ENCODE measurements at regions not wholly inside any gene's neighbourhood (a gene's known extent, or its start where the extent isn't known, plus 50 kb on each side); places are given as distances from the start of the nearest gene placed in this dataset.

DNA sequence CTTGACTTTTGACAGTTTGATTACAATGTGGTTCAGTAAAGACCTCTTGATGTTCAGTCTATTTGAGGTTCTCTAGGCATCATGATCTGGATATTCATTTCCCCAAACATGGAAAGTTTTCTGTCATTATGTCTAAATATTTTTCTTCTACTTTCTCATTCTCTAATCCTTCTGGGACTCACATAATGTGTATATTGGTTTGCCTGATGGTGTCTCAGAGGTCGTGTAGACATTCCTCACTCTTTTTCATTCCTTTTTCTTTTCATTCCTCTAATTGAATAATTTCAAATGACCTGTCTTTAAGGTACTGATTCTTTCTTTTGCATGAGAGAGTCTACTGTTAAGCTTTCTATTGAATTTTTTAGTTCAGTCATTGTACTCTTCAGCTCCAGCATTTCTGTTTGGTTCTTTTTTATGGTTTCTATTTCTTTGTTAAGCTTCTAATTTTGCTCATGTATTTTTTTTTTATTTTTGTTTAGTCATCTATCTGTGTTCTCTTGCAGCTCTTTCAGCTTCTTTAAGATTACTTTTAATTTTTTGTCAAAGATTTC lies 158.4 kb downstream of the GDAP2 start:
- Mint-ChIP-seq H3K4me1 (ENCODE audit: low read depth) (no peaks in the 10 kb centered on the region), H3K9me3 (peaks cover 42% of the 10 kb centered on the region), H3K27ac (no peak overlapping the region), H3K4me3 (ENCODE audit: low read depth) (no peak overlapping the region), H3K36me3 (ENCODE audit: low read depth) (peaks cover 4% of the 10 kb centered on the region), H3K27me3 (ENCODE audit: low read depth) (peaks cover 6% of the 10 kb centered on the region)
- intact Hi-C loops (cut with micrococcal nuclease): no loop called here
- DNase-seq (ENCODE audit: low spot score): no peak

GRCh38 chr1:117779364-117779763 lies 150.1 kb downstream of the GDAP2 start:
- H3K4me1 Mint-ChIP-seq (ENCODE audit: low read depth): no peaks in the 10 kb centered on the region
- no peaks in the 10 kb centered on the region for H3K36me3 Mint-ChIP-seq (ENCODE audit: low read depth)
- H3K9me3 Mint-ChIP-seq: no peaks in the 10 kb centered on the region
- no peak for DNase-seq (ENCODE audit: low spot score)
- intact Hi-C loops (cut with micrococcal nuclease): no loop called here
- no peak overlapping the region for H3K4me3 Mint-ChIP-seq (ENCODE audit: low read depth)
- H3K27ac Mint-ChIP-seq: no peak overlapping the region
- H3K27me3 Mint-ChIP-seq (ENCODE audit: low read depth): peaks cover 9% of the 10 kb centered on the region

GRCh38 chr1:117780687-117781475 lies 148.5 kb downstream of the GDAP2 start:
- DNase-seq (ENCODE audit: low spot score): no peak
- Mint-ChIP-seq H3K27me3 (ENCODE audit: low read depth) (peaks cover 13% of the 10 kb centered on the region), H3K36me3 (ENCODE audit: low read depth) (no peaks in the 10 kb centered on the region), H3K4me1 (ENCODE audit: low read depth) (peaks cover 4% of the 10 kb centered on the region), H3K27ac (no peak overlapping the region), H3K4me3 (ENCODE audit: low read depth) (no peak overlapping the region), H3K9me3 (no peaks in the 10 kb centered on the region)
- intact Hi-C loops (cut with micrococcal nuclease): no loop called here

DNA sequence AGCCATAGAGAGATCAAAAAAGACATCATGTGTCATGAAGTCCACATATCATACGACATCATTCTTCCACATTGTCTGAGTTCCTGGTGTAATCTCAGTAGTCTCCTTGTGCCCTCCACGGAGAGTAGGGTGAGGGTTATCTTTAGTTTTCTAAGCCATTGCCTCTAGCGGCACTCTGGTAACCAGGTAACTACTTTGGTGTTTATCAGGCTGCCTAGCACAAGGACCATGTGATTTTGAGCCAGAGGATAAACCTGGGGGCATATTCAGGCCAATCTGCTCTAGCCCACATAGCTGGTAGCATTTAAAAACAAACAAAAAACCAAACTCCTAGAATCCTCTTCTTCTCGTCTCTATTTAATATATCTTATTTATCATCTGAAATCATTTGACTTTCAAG lies 147.4 kb downstream of the GDAP2 start:
- Mint-ChIP-seq H3K27me3 (ENCODE audit: low read depth) (peaks cover 20% of the 10 kb centered on the region), H3K36me3 (ENCODE audit: low read depth) (no peaks in the 10 kb centered on the region), H3K9me3 (no peaks in the 10 kb centered on the region), H3K27ac (no peak overlapping the region), H3K4me3 (ENCODE audit: low read depth) (no peak overlapping the region), H3K4me1 (ENCODE audit: low read depth) (peaks cover 4% of the 10 kb centered on the region)
- no peak for DNase-seq (ENCODE audit: low spot score)
- intact Hi-C loops (cut with micrococcal nuclease): no loop called here

DNA sequence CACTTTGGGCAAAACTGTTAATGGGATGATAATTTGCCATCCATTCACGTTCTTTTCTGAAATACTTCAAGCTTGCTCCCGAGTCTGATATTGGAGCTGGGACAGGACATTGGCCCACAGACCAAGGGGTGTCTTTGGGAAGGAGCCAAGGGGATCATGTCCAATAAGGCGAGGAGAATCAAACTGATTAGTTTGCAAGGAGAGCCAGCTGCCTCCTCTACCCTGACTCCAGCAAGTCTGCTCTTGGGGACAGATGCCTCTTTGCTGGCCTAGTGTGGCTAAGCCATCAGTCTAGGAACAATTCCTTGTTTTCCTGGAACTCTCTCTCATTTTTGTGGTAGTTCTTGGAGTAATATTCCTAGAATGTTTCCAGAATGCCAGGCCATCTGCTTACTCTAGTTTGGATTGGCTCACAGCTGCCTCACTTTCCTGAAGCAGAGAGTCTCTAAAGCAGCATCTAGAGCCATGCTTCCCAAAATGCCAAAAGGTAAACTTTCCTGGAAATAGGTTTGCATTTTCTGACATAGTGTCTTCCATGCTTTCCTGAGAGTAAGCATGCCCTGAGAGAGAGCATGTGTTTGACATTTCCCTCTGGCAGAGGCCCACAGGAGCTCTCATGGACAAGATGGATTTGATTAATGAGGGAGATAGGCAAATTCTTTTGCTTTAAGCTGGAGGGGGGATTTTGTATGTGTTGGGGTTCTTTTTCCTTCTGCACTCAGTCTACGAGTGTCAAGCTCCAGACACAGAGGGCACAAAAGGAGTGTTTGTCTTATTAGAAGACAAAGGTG lies 145.6 kb downstream of the GDAP2 start:
- no peak for DNase-seq (ENCODE audit: low spot score)
- Mint-ChIP-seq H3K27me3 (ENCODE audit: low read depth) (peaks cover 19% of the 10 kb centered on the region), H3K36me3 (ENCODE audit: low read depth) (no peaks in the 10 kb centered on the region), H3K4me1 (ENCODE audit: low read depth) (peaks cover 4% of the 10 kb centered on the region), H3K9me3 (no peaks in the 10 kb centered on the region), H3K4me3 (ENCODE audit: low read depth) (no peak overlapping the region), H3K27ac (no peak overlapping the region)
- intact Hi-C loops (cut with micrococcal nuclease): no loop called here

- Mint-ChIP-seq H3K27me3 (ENCODE audit: low read depth) (peaks cover 16% of the 10 kb centered on the region), H3K4me1 (ENCODE audit: low read depth) (peaks cover 4% of the 10 kb centered on the region), H3K27ac (no peak overlapping the region), H3K9me3 (no peaks in the 10 kb centered on the region), H3K4me3 (ENCODE audit: low read depth) (no peak overlapping the region), H3K36me3 (ENCODE audit: low read depth) (no peaks in the 10 kb centered on the region)
- no peak for DNase-seq (ENCODE audit: low spot score)
- intact Hi-C loops (cut with micrococcal nuclease): no loop called here
These were observed 141.4 kb downstream of the GDAP2 start for GRCh38 chr1:117788014-117788413.

DNA sequence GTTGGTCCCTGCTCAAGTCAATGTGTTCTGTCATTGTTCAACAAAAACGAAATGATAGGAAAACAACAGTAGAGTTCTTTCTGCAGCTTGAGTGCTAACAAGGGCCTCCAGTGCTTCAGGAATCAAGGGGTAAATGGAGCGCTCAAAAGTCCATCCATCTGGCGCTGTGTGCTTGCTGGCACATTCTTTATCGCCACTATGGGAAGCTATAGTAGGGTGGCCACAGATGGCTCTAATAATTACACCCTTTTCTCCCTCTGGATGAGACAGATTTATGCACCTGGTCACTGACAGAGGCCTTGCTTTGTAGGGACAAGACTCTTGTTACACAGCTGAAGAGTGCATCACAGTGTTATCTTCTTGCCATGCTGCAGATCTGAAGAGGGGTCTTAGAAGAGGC lies 136.0 kb downstream of the GDAP2 start:
- intact Hi-C loops (cut with micrococcal nuclease): no loop called here
- Mint-ChIP-seq H3K4me1 (ENCODE audit: low read depth) (no peaks in the 10 kb centered on the region), H3K4me3 (ENCODE audit: low read depth) (no peak overlapping the region), H3K27ac (no peak overlapping the region), H3K27me3 (ENCODE audit: low read depth) (peaks cover 5% of the 10 kb centered on the region), H3K9me3 (no peaks in the 10 kb centered on the region), H3K36me3 (ENCODE audit: low read depth) (no peaks in the 10 kb centered on the region)
- no peak for DNase-seq (ENCODE audit: low spot score)

GRCh38 chr1:117794073-117794472 lies 135.3 kb downstream of the GDAP2 start:
- Mint-ChIP-seq H3K9me3 (no peaks in the 10 kb centered on the region), H3K27me3 (ENCODE audit: low read depth) (peaks cover 6% of the 10 kb centered on the region), H3K27ac (no peak overlapping the region), H3K4me1 (ENCODE audit: low read depth) (no peaks in the 10 kb centered on the region), H3K36me3 (ENCODE audit: low read depth) (no peaks in the 10 kb centered on the region), H3K4me3 (ENCODE audit: low read depth) (no peak overlapping the region)
- intact Hi-C loops (cut with micrococcal nuclease): no loop called here
- DNase-seq (ENCODE audit: low spot score): no peak

GRCh38 chr1:117795190-117795589 lies 134.2 kb downstream of the GDAP2 start:
- H3K4me3 Mint-ChIP-seq (ENCODE audit: low read depth): no peak overlapping the region
- no peak for DNase-seq (ENCODE audit: low spot score)
- H3K27me3 Mint-ChIP-seq (ENCODE audit: low read depth): peaks cover 12% of the 10 kb centered on the region
- intact Hi-C loops (cut with micrococcal nuclease): no loop called here
- no peaks in the 10 kb centered on the region for H3K36me3 Mint-ChIP-seq (ENCODE audit: low read depth)
- no peak overlapping the region for H3K27ac Mint-ChIP-seq
- no peaks in the 10 kb centered on the region for H3K4me1 Mint-ChIP-seq (ENCODE audit: low read depth)
- H3K9me3 Mint-ChIP-seq: no peaks in the 10 kb centered on the region

GRCh38 chr1:117795792-117796191 lies 133.6 kb downstream of the GDAP2 start:
- Mint-ChIP-seq H3K4me3 (ENCODE audit: low read depth) (no peak overlapping the region), H3K27ac (no peak overlapping the region), H3K9me3 (no peaks in the 10 kb centered on the region), H3K36me3 (ENCODE audit: low read depth) (no peaks in the 10 kb centered on the region), H3K27me3 (ENCODE audit: low read depth) (peaks cover 11% of the 10 kb centered on the region), H3K4me1 (ENCODE audit: low read depth) (no peaks in the 10 kb centered on the region)
- intact Hi-C loops (cut with micrococcal nuclease): no loop called here
- DNase-seq (ENCODE audit: low spot score): no peak

DNA sequence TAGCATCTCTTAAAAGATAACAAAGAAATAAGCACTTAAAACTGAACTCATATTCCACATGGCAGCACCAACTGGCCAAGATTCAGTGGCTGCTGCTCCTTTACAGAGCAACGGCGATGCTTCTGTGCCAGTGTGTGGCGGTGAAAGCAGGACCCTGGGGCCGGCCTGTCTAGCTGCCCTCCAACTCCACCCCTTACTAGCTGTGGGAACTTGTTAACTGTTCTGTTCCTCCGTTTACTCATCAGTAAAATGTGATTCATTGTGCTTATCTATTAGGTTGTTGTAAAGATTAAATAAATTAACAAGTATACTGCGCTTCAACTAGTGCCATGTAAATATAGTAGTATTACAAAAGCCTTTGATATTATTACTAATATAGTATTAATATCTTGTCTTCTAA lies 133.2 kb downstream of the GDAP2 start:
- Mint-ChIP-seq H3K27me3 (ENCODE audit: low read depth) (peaks cover 11% of the 10 kb centered on the region), H3K4me1 (ENCODE audit: low read depth) (no peaks in the 10 kb centered on the region), H3K4me3 (ENCODE audit: low read depth) (no peak overlapping the region), H3K27ac (no peak overlapping the region), H3K9me3 (no peaks in the 10 kb centered on the region), H3K36me3 (ENCODE audit: low read depth) (no peaks in the 10 kb centered on the region)
- no peak for DNase-seq (ENCODE audit: low spot score)
- intact Hi-C loops (cut with micrococcal nuclease): no loop called here

- Mint-ChIP-seq H3K36me3 (ENCODE audit: low read depth) (no peaks in the 10 kb centered on the region), H3K4me1 (ENCODE audit: low read depth) (no peaks in the 10 kb centered on the region), H3K27me3 (ENCODE audit: low read depth) (peaks cover 16% of the 10 kb centered on the region), H3K4me3 (ENCODE audit: low read depth) (no peak overlapping the region), H3K27ac (no peak overlapping the region), H3K9me3 (no peaks in the 10 kb centered on the region)
- intact Hi-C loops (cut with micrococcal nuclease): no loop called here
- DNase-seq (ENCODE audit: low spot score): no peak
These were observed 130.9 kb downstream of the GDAP2 start for GRCh38 chr1:117798550-117798949.
